HG03135 (cell line): ENCODE measurements at regions not wholly inside any gene's neighbourhood (a gene's known extent, or its start where the extent isn't known, plus 50 kb on each side); places are given as distances from the start of the nearest gene placed in this dataset.
"Not testable (repeated sequence)": the region's sequence is repeated elsewhere in the genome, so short reads cannot be mapped to it uniquely, and the experiment has no call there.

Experiments used
- ATAC-seq: cut with Tn5 transposase; IDR thresholded peaks from one replicate; pipeline ENCODE4 v1.9.1; 2021; ENCODE audit warnings: mild to moderate bottlenecking, moderate library complexity; ENCODE audit not compliant: unreplicated experiment

DNA sequence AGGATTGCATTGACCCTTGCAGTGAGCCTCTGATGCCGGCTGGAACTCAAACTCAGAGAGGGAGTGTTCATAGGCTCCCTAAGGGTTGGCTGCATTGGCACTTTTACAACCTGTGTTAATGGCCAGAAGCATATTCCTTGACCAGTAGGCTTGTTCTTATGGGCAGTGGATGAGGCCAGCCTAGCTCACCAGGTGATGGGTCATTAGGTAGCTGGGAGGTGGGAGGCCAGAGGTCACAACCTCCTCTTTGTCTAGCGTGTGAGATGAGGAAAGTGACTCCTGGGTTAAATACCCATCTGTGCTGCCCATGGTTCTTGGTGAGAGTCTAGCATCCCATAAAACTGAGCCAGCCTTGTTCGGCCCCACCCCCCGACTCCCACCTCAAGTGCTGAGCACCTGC is 275.7 kb upstream of the CTNNB1 start:
- ATAC-seq = no peak

DNA sequence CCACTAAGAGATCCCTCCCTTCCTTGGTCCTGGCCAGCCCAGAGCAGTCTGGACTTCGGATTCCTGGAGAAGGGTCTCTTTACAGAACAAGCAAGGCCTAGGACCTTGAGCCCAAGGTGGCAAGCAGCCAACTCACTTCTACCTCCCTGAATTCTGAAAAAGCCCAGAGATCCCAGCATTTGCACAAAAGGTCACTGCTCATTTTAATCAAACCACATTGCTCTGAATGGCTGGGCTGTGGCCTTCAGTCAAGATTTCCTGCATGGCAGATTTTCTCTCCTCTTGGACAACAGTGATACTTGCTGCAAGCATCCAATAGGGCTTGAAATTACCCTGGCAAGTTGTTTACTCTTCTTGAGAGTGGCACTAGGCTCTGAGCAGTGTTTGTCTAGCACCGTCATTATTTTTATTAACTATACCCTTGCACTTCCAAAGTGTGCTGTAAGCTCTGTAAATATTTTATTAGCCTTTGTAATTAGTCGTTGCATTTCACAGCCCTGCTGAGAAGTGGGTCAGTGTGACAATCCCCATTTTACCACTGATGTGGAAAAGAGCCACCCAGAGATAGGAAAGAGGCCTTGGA is 274.7 kb upstream of the CTNNB1 start:
- no peak for ATAC-seq

DNA sequence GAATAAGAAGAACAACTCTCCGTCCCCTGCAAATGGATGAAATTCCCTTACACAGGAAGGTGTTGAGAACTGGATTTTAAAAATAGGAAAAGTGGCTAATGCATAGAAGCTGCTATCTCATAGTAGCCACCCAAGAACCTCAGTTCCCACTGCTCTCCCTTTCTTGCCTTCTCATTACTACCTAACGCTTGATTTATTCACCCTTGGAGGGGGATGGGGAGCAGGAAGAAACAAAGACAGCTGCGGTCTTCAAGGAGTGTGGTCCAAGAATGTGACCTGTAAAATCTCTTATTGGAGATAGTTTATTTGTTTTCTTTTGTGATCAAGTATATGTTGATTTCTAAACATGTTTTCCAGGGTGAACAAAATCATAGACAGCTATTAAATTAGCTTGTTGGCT is 274.1 kb upstream of the CTNNB1 start:
- no peak for ATAC-seq

DNA sequence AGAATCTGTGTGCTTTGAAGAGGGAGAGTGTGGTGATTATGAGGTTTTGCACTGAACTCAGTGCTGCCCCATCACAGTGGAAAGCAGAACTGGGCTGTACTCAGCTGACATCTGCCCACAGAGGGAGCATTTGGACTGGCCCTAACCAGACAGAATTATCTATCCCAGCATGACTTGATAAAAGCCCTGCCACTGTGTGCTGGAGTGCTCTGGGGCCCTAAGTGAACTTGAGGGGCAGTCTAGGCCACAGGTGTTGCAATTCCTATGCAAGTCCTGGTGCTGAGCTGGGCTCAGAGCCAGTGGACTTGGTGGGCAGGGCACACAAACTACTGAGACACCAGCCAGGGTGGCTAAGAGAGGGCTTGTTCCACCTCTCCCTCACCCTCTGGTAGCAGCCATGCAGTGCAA is 269.2 kb upstream of the CTNNB1 start:
- no peak for ATAC-seq

DNA sequence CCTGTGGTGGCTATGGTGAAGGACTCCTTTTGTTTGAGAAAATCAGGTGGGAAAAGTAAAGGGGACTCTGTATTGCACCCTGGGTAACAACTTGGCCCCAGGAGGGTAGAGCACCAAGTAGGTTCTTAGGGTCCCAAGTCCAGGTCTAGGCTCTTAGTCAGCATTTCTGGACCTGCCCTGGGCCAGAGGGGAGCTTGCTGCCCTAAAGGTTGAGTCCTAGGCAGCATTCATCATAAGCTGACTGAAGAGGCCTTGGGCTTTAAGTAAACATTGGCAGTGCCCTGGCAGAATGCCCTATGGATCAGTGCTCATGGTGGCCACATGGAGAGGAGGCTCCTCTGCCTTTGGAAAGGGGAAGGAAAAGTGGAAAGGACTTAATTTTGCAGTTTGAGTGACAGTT is 268.5 kb upstream of the CTNNB1 start:
- ATAC-seq = no peak

DNA sequence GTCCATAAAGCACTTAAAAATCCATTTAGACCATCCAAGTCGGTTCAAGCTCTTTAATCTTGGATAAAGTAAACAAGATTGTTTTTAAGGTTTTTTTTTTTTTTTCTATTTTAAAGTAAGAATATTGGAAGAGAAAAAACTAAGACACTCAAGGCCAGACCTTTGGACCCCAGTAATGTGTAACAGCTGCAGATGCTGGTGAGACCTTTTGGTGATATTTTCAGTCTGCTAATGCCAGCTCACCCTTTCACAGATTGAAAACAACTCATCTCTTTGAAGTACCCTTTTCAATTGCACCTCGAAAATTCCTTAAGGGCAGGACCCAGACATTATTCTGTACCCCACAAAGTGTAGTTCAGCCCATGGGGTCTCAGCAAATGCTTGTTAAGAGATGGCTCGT is 260.7 kb upstream of the CTNNB1 start:
- ATAC-seq = no peak

DNA sequence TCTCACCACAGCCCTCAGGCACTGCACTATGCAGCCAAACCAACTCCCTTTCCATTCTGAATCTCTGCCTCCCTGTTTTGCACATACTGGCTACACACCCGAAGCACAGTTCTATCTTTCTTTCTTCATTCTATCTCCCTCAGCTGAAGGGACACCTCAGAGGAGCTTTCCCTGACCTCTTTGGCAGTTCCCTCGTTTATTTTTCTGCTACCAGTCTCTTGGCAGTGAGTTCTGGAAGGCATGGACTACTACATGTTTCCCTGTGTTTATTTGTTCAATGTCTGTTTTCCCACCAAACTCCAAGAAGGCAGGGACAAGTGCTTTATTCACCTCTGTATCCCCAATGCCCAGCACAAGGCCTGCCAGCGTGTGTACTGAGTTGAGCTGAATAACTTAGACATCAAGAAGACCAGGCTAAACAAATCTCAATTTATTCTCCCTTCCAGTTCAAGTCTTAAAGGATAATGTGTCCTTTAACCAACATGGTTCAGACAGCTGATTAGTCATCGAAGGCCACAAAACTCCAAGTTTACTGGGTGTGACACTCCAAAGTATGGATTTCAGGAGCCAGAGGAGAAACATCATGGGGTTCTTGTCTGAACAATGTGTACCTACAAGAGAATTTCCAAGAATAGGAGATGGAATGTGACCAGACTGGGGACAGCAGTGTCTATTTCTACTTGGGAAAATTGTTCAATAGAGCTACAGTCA is 260.1 kb upstream of the CTNNB1 start:
- no peak for ATAC-seq

DNA sequence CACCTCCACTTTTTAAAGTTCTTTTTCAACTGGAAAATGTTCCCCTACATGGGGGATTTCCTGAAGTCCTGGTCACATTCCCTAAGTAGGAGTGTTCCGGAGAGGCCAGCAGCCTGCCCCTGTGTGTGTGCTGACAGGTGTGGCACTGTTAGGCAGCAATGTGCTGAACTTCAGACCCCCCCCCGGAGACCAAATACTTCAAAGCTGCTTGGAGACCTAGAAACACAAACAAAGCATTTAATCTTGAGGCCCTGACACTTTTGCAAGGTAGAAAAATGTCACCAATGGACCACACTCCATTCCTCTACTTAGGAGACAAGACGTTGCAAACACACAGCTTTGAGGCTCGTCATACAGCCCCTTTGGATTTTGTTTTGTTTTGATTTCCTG is 259.6 kb upstream of the CTNNB1 start:
- ATAC-seq = no peak

DNA sequence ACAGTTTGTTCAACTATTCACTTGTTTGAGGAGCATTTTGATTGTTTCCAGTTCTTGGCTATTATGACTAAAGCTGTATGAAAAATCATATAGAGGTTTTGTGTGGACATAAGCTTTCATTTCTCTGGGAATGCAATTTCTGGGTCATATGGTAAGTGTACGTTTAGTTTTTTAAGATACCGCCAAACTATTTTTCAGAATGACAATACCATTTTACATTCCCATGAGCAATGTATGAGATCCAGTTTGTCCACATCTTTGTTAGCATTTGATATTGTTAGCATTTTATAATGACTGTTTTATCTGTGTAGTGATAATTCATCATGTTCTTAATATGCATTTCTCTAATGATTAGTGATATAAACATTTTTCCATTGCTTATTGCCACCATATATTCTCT is 258.7 kb upstream of the CTNNB1 start:
- no peak for ATAC-seq

DNA sequence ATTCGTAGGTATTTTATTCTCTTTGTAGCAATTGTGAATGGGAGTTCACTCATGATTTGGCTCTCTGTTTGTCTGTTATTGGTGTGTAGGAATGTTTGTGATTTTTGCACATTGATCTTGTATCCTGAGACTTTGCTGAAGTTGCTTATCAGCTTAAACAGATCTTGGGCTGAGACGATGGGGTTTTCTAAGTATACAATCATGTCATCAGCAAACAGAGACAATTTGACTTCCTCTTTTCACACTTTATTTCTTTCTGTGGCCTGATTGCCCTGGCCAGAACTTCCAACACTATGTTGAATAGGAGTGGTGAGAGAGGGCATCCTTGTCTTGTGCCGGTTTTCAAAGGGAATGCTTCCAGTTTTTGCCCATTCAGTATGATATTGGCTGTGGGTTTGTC is 252.3 kb upstream of the CTNNB1 start:
- not testable (repeated sequence) for ATAC-seq

DNA sequence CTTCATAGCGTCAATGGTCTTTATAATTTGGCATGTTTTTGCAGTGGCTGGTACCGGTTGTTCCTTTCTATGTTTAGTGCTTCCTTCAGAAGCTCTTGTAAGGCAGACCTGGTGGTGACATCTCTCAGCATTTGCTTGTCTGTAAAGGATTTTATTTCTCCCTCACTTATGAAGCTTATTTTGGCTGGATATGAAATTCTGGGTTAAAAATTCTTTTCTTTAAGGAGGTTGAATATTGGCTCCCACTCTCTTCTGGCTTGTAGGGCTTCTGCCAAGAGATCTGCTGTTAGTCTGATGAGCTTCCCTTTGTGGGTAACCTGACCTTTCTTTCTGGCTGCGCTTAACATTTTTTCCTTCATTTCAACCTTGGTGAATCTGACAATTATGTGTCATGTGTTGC is 250.0 kb upstream of the CTNNB1 start:
- ATAC-seq = not testable (repeated sequence)

DNA sequence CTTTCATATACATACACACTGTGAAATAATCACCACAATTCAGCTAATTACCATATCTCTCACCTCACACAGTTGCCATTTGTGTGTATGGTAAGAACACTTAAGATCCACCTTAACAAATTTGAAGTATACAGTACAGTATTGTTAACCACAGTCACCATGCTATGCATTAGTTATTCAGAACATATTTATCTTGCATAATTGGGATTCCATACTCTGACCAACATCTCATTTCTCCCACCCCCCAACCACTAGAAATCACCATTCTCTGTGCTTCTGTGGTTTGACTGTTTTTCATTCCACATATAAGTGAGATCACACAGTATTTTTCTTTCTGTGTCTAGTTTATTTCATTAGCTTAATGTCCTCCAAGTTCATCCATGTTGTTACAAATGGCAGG is 247.7 kb upstream of the CTNNB1 start:
- ATAC-seq = no peak

DNA sequence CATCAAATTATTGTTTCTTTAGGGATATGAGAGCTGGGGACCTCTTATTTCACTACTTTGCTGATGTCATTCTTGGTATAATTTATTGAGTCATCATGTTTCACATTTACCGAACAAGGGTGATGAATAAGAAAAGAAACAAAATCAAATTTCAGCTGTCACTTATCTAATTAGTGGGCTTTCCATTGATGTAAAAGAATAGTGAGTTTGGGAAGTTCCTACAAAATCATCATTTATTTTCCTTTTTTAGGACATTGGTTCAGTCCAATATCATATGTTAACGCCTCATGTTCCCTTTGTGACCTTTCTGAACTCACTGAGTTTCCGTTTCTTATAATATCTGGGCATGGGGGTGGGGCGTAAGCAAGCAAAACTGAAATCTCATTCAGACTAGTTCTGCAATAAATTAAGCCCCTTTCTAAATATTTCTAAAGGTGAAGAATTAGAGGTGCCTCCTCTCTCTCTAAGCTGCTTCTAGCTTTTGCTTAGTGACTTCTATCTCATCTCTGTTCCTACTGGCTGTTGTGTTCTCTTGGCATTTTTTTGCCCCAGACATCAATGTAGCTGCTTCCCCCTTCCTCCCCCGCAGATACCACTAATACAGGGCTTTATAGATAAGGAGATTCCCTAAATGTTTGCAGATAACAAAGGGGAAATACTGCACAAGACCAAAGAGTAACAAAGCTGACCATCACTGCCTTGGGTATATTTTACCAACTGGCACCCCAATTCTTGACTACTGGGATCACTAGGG is 238.0 kb upstream of the CTNNB1 start:
- ATAC-seq = no peak

DNA sequence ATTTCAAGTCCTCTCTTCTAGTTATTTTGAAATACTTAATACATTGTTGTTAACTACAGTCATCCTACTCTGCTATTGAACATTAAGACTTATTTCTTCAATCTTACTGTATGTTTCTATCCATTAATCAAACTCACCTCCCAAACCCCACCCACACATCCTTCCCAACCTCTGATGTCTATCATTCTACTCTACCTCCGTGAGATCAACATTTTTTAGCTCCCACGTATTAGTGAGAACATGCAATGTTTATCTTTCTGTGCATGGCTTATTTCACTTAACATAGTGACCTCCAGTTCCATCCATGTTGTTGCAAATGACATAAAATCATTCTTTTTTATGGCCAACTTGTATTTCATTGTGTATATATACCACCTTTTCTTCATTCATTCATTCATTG is 236.6 kb upstream of the CTNNB1 start:
- no peak for ATAC-seq

DNA sequence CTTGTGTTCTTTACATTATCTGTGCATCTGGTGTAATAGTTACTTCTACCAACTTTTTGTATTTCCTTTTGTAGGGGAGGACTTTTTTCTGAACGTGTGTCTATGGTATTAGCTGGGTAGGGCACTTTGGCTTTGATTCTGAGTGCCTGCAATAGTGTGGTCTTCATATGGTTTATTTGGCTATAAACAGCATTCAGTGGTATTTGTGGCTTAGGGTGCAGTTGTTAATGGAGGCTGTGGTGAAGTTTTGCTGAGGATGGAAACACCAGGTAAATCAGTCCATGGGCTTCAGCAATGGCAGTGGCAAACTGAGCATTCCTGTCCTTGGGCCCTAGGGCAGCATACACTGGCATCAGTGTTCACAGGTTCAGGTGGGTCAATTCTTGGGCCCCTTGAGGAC is 230.6 kb upstream of the CTNNB1 start:
- no peak for ATAC-seq

DNA sequence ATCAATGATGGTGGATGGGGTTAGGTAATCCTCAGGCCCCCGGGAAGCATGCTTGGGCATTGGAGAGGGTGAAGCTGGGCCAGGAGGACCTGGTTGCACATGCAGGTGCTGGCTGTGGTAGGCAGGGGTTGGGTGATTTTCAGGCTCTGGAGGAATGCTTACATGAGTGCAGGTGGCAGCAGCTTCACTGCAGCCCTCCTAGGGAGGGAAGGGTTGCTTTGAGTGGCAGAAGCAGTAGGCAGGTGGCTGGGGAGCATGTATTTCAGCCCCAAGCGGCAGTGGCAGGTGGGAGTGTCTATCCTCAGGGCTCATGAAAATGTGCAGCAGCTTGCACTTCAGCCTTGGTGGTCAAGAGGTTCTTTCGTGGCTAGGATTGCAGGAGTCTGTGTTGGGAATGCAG is 230.0 kb upstream of the CTNNB1 start:
- ATAC-seq = no peak

DNA sequence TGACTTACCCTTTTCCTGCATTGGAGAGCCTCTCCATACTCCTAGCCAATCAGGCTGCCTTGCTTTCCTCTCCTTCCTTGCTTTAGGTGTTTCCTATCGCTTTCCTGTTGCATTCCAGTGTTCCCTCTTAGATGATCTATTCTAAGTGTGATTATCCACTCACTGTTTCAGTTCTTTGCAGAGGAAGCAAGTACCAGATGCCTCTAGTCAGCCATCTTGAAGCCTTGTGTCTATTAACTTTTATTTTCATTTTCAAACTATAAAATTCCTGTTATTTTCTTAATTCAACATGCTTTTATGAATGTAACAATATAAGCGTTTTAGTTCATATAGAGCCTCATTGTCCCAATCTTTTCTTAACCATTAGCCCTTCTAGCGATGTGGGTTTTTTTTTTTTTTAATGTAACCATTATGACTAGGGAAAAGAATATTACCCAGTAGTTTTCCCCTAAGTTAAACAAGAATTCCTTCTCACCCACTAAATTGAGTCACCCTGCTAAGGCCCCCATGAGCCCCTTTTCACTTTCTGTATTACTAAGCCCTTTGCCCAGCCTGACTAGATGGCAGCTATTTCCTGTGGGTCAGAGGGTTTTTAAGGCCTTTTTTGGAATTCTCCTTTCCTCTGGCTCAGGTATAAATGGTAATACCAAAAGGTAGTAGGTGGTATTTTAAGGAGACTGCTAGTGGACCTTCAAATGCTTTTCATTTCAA is 229.4 kb upstream of the CTNNB1 start:
- no peak for ATAC-seq

DNA sequence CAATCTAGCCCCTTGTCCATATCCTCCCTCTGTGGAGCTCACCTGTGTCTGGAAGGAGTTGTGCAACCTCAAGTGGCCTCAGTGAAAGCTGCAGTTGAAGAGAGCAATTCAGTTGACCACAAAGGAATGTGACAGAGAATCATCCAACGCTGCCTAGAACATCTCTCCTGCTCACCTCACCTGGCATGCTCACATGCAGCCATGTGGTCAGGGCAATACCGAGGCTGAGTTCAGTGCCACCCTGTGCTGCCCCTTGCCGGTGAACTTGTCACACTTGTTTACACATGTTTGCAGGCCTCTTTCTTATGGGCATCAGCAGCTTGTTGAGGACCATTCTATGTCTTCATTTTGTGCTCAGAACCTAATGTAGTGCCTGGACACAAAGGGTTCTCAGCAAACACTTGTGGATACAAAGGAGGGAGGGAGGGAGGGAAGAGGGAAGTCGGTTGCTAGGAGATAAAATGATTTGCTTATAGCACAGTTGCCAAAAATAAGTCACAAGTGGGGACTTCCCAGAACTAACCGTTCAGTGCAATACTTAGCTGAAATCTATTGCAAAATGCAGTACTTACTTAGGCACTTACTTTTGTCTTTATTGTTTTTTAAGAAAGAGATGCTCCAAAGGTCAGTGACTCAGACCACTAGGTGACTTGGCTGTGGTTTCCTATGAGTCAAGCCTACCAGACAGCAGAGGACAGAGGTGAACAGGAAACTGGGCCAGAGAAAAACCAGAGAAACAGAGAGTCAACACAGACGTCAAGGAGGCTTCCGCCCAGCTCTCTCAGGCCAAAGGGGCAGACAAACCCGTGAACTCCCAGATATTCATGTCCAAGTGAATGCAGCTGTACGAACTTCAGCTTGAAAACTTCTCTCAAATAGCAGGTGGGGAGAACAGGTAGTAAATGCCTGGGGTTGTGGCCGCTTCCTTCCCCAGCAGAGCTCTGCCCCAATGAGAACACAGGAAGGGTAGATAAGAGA is 227.8 kb upstream of the CTNNB1 start:
- peak; percentile 94 for ATAC-seq

DNA sequence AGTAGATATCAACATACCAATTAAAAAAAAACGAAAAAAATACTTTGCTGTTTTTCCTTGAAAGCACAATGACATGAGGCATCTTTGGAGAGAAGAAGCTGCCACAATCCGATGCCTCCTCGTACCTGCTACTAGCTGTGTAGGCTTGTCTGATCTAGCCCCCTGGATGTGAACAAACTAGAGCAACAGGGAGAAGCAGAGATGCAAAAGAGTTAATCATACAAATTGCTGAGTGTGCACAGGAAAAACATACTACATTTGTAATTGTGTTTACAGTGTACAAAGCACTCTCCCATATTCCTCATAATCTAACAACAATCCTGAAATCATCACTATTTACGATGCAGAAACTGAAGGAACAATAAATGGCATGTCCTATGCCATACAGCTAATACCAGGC is 227.0 kb upstream of the CTNNB1 start:
- ATAC-seq = no peak

DNA sequence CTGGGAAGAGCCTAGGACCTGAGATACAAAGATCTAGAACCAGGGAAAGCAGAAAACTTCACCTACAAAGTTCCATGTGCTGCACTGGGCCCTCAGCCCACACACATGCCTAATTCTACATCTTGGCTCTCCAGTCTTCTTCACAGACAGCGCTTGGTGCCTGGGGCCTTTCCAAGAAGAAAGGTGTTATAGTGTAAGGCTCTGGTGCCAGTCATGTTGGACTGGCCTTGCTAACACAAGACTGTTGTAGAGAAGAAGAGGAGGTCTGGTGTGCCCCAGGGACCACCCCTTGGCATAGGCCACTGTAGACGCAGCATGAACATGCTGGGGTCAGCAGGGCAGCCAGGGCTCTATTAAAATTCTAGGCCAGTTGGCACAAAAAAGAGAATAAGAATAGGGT is 226.2 kb upstream of the CTNNB1 start:
- ATAC-seq = no peak

DNA sequence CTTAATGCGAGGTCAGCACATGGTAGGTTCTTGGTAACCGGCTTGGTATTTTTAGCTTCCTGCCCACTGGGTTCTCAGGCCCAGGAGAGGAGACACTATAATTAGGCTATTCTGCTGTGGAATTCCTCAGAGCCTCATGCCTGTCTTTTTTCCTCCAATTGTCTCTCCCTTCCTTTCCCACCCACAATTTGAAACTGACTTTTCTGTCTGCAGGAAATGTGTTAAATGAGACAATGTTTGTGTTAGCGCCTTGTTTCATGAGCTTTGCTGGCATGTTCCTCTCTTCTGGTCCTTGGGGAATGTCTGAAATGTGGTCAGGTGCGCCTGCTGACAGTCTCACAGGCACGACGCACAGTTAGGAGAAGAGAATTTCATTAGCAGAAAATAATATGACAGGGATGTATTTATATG is 223.6 kb upstream of the CTNNB1 start:
- ATAC-seq = no peak
